Upper lobe of left lung (tissue), 6 donors: ENCODE measurements at regions not wholly inside any gene's neighbourhood (a gene's known extent, or its start where the extent isn't known, plus 50 kb on each side); places are given as distances from the start of the nearest gene placed in this dataset.

Source experiments
- ATAC-seq, 2 donors: fragments of 200-7000 bp; cut with Tn5 transposase; one replicate each; pipeline ENCODE4 v1.9.1; 2022; ENCODE audit warnings: mild to moderate bottlenecking in 2 of 2, moderate library complexity in 2 of 2; ENCODE audit not compliant: low FRiP score in 2 of 2
- DNase-seq, 2 donors: peaks; one replicate each; pipeline ENCODE4 v3.0.0-alpha.2; 2019 to 2020
- H3K27ac ChIP-seq, 4 donors: fragments of 200-600 bp; sonication (generic); one replicate each; pipeline ENCODE4 v1.5.1; 2016 to 2019
- H3K27me3 ChIP-seq, 4 donors: fragments of 200-600 bp; sonication (generic); one replicate each; pipeline ENCODE4 v1.5.1; 2017 to 2019
- H3K36me3 ChIP-seq, 4 donors: fragments of 200-600 bp; sonication (generic); one replicate each; pipeline ENCODE4 v1.5.1; 2016 to 2019
- H3K4me1 ChIP-seq, 4 donors: fragments of 200-600 bp; sonication (generic); one replicate each; pipeline ENCODE4 v1.5.1; 2018 to 2019
- H3K4me3 ChIP-seq, 4 donors: fragments of 200-600 bp; sonication (generic); one replicate each; pipeline ENCODE4 v1.5.1; 2017 to 2019; ENCODE audit warnings: mild to moderate bottlenecking in 2 of 4, moderate library complexity in 1 of 4
- H3K9me3 ChIP-seq, 4 donors: fragments of 200-600 bp; sonication (generic); one replicate each; pipeline ENCODE4 v1.5.1; 2018 to 2019
- EP300 ChIP-seq, 4 donors: sonication (generic); formaldehyde crosslinking; IDR thresholded peaks; one replicate each; pipeline ENCODE4 v1.5.1; 2017; ENCODE audit warnings: antibody characterized with exemption in 4 of 4, control low read depth in 2 of 4
- POLR2A ChIP-seq, 4 donors: fragments of 450-650 bp; IDR thresholded peaks; one replicate each; pipeline ENCODE4 v1.5.1; 2016 to 2017; ENCODE audit warnings: antibody characterized with exemption in 4 of 4, mild to moderate bottlenecking in 2 of 4
- POLR2AphosphoS5 ChIP-seq, 2 donors: sonication (generic); formaldehyde crosslinking; IDR thresholded peaks; one replicate each; pipeline ENCODE4 v1.5.1; 2017; ENCODE audit warnings: antibody characterized with exemption in 2 of 2
- WGBS, 2 donors: methylation state at CpG; one replicate each; pipeline ENCODE4 v1.1.5; 2017 to 2018; 5-methylcytosine and 5-hydroxymethylcytosine counted together
- TF ChIP-seq, protein P1 (sequence below), 6 experiments: fragments of 450-650 bp in 4 of 6; fragments of 200-600 bp in 2 of 6; sonication (generic) in 2 of 6; IDR thresholded peaks; one replicate each; pipeline ENCODE4 v1.5.1; 2016 to 2019; ENCODE audit warnings: antibody characterized with exemption in 6 of 6
- donor health status: DM: no; HTN: no; CAD: no; lungs with moderate emphysema.
- donor health status: DM: no; HTN: yes; CAD: no; lungs with severe emphysema.

DNA sequence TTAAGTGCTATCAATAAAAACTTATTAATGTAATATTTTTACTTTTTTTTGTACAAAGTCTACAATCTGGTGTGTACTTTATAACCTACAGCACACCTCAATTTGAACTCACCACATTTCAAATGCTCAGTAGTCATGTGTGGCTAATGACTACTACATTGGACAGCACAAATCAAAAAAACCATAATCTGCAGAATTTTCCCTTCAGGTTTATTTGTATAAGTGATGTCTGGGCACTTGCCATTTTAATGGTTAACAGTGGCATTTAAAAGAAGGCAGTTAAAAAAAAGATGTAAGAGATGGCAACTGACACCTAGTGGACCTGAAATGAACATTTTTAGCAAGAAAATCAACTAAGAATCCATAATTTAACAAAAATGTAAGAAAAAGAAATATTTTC, 124.6 kb upstream of the NRBF2 start:
- ATAC-seq: no peak
- Histone ChIP-seq H3K27ac (no peak overlapping the region), H3K4me3 (no peak overlapping the region), H3K27me3 (no peaks in the 10 kb centered on the region), H3K9me3 (no peaks in the 10 kb centered on the region), H3K4me1 (no peaks in the 10 kb centered on the region), H3K36me3 (no peaks in the 10 kb centered on the region)
- DNase-seq: no peak
- TF ChIP-seq EP300 (IDR thresholded peaks at IDR 0.05) (no peak), POLR2AphosphoS5 (IDR thresholded peaks at IDR 0.05) (no peak)
- TF ChIP-seq, protein P1, sequence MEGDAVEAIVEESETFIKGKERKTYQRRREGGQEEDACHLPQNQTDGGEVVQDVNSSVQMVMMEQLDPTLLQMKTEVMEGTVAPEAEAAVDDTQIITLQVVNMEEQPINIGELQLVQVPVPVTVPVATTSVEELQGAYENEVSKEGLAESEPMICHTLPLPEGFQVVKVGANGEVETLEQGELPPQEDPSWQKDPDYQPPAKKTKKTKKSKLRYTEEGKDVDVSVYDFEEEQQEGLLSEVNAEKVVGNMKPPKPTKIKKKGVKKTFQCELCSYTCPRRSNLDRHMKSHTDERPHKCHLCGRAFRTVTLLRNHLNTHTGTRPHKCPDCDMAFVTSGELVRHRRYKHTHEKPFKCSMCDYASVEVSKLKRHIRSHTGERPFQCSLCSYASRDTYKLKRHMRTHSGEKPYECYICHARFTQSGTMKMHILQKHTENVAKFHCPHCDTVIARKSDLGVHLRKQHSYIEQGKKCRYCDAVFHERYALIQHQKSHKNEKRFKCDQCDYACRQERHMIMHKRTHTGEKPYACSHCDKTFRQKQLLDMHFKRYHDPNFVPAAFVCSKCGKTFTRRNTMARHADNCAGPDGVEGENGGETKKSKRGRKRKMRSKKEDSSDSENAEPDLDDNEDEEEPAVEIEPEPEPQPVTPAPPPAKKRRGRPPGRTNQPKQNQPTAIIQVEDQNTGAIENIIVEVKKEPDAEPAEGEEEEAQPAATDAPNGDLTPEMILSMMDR (IDR thresholded peaks at IDR 0.05): no peak

DNA sequence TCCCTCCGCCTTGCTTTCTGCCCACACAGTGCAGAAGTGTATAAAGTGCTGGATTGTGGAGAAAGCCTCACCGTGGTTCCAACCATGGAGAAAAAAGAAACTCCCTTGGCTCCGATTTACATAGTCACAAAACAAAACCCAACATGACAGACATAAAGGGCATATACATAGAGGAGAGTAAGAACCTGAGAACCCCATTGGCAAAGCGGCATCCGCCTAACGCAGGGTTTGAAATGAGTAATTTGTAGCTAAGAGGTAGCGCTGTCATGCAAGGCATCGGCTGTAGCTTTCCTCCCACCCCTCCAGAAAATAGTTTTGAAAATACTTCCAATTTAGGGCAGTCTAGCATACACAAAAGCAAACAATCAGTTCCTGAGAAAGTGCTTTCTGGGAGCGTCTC, 126.0 kb upstream of the NRBF2 start:
- 86 to 87% methylated on average over 9 of the region's 9 CpGs for WGBS, 2 donors
- ATAC-seq (no peak), DNase-seq (no peak)
- H3K9me3 ChIP-seq: no peaks in the 10 kb centered on the region
- TF ChIP-seq POLR2A (IDR thresholded peaks at IDR 0.05) (no peak), POLR2AphosphoS5 (IDR thresholded peaks at IDR 0.05) (no peak), EP300 (IDR thresholded peaks at IDR 0.05) (no peak)
- TF ChIP-seq, protein P1 (IDR thresholded peaks at IDR 0.05): no peak
- H3K4me3 ChIP-seq: no peak overlapping the region
- no peaks in the 10 kb centered on the region for H3K27me3 ChIP-seq
- H3K27ac ChIP-seq: no peak overlapping the region
- H3K4me1 ChIP-seq: no peaks in the 10 kb centered on the region
- H3K36me3 ChIP-seq: no peaks in the 10 kb centered on the region

DNA sequence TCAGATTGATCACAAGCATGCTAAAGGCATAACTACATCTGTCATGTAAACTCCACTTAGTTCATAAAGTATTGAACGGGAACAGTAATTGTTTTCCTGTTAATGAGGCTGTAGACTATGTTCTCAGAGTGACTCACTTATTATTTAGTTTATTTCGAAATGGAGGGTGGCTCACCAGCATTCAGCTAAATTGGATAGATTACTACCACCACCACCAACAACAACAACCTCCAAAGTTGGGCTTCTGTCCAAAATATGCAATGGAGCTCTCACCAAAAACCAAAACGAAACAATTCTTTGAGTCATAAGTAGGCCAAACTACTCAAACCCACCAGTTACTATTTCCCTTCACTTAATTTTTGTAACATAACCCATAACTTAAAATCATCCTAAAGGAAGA, 127.9 kb upstream of the NRBF2 start:
- ATAC-seq: no peak
- Histone ChIP-seq H3K36me3 (no peaks in the 10 kb centered on the region), H3K9me3 (no peaks in the 10 kb centered on the region), H3K27ac (no peak overlapping the region), H3K4me3 (no peak overlapping the region), H3K27me3 (no peaks in the 10 kb centered on the region), H3K4me1 (no peaks in the 10 kb centered on the region)
- TF ChIP-seq POLR2AphosphoS5 (IDR thresholded peaks at IDR 0.05) (no peak), EP300 (IDR thresholded peaks at IDR 0.05) (no peak), POLR2A (IDR thresholded peaks at IDR 0.05) (no peak)
- TF ChIP-seq, protein P1 (IDR thresholded peaks at IDR 0.05): no peak
- no peak for DNase-seq
- 53 to 72% methylated on average over 3 of the region's 3 CpGs for WGBS, 2 donors

DNA sequence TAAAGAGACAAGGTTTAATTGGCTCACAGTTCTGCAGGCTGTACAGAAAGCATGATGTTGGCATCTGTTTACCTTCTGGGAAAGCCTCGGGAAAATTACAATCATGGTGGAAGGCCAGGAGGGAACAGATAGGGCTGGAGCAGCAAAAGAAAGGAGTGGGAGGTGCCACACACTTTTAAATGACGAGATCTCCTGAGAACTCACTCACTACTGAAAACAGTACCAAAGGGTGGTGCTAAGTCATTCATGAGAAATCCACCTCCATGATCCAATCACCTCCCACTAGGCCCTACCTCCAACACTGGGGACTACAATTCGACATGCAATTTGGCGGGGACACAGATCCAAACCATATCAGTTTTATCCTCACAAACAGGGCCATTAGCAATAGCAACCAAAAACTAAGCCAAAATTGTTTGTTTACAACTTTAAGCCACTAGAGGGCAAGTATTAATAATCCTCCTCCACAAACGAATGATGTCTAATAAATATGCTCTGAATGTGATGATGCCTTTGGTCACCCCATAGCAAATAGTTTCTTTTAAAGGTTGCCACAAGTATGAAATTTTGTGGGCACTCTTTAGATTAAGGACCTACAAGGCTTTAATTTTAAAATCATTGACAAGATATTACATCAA, 129.2 kb upstream of the NRBF2 start:
- WGBS, 2 donors: 51 to 69% methylated on average over 5 of the region's 5 CpGs

More for the DNA sequence above, 129.2 kb upstream of the NRBF2 start:
- Histone ChIP-seq H3K27me3 (no peaks in the 10 kb centered on the region), H3K9me3 (no peaks in the 10 kb centered on the region), H3K36me3 (no peaks in the 10 kb centered on the region), H3K27ac (no peak overlapping the region), H3K4me1 (no peaks in the 10 kb centered on the region), H3K4me3 (no peak overlapping the region)
- ATAC-seq (no peak), DNase-seq (no peak)
- TF ChIP-seq POLR2A (IDR thresholded peaks at IDR 0.05): no peak
- TF ChIP-seq EP300 (IDR thresholded peaks at IDR 0.05): no peak
- no peak for TF ChIP-seq POLR2AphosphoS5 (IDR thresholded peaks at IDR 0.05)
- TF ChIP-seq, protein P1 (IDR thresholded peaks at IDR 0.05): no peak
